ENCODE measurements at regions not wholly inside any gene's neighbourhood (a gene's known extent, or its start where the extent isn't known, plus 50 kb on each side); places are given as distances from the start of the nearest gene placed in this dataset.

DNA sequence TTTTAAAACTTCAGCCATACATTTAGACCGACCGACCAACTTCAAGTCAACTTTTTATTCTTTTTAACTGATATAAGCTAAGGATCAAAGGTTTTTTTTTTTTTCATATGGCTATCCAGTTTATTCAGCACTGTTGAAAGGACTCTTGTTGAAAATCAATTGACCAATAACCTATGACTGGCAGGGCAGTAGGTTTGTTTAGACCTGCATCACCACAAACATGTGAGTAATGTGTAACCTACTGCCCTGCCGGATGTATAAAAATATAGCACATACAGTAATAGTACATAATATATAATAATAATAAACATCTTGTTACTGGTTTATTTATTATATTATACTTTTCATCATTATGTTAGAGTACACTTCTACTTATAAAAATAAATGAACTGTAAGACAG is 434.6 kb upstream of the SEMA3A start:
- no peaks in the 10 kb centered on the region; the same call in 1 of the 2 replicates for H3K9me3 ChIP-seq
- no peak overlapping the region for H2AFZ ChIP-seq (ENCODE audit: low read depth)
- 96% methylated on average over 3 of the region's 3 CpGs for WGBS (ENCODE audit: low lambda C conversion rate)
- no peaks in the 10 kb centered on the region for H3F3A ChIP-seq (replicated peaks; ENCODE audit: insufficient read depth)
- H3K27me3 ChIP-seq (ENCODE audit: insufficient read depth), result no peaks in the 10 kb centered on the region
- no peak overlapping the region for H3K9ac ChIP-seq
- H3K4me3 ChIP-seq (ENCODE audit: low read depth in 2 of 2, low read length in 1 of 2), result no peak overlapping the region
- peaks cover 0 to 4% of the 10 kb centered on the region in 2 experiments for H3K36me3 ChIP-seq (replicated peaks in 1 of 2; ENCODE audit: control insufficient read depth in 1 of 2, insufficient read depth in 2 of 2, low read length in 1 of 2)
- H3K9me2 ChIP-seq, result peaks cover 3% of the 10 kb centered on the region; the same call in 1 of the 2 replicates
- TF ChIP-seq FOXJ3 (CRISPR knock-in tag; IDR thresholded peaks at IDR 0.05), result no peak
- no peak for TF ChIP-seq POLR2AphosphoS5 (IDR thresholded peaks at IDR 0.05; ENCODE audit: low read depth, low read length)
- TF ChIP-seq GATA2 (CRISPR knock-in tag; IDR thresholded peaks at IDR 0.05), result no peak
- TF ChIP-seq, protein P1, sequence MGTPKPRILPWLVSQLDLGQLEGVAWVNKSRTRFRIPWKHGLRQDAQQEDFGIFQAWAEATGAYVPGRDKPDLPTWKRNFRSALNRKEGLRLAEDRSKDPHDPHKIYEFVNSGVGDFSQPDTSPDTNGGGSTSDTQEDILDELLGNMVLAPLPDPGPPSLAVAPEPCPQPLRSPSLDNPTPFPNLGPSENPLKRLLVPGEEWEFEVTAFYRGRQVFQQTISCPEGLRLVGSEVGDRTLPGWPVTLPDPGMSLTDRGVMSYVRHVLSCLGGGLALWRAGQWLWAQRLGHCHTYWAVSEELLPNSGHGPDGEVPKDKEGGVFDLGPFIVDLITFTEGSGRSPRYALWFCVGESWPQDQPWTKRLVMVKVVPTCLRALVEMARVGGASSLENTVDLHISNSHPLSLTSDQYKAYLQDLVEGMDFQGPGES (IDR thresholded peaks at IDR 0.05; ENCODE audit: low read depth, low read length), result no peak
- no peak for TF ChIP-seq GABPA (IDR thresholded peaks at IDR 0.05; ENCODE audit: low read depth)
- TF ChIP-seq EZH2phosphoT487 (IDR thresholded peaks at IDR 0.05; ENCODE audit: borderline replicate concordance, low read depth), result no peak
- TF ChIP-seq SMC3 (IDR thresholded peaks at IDR 0.05; ENCODE audit: low read depth, low read length), result no peak
- TF ChIP-seq RCOR1 (IDR thresholded peaks at IDR 0.05; ENCODE audit: low read length), result no peak
- no peak for TF ChIP-seq PBX3 (IDR thresholded peaks at IDR 0.05)
- no peak for TF ChIP-seq ELF1 (IDR thresholded peaks at IDR 0.05)
- no peak for TF ChIP-seq SIN3A (IDR thresholded peaks at IDR 0.05; ENCODE audit: borderline replicate concordance, low read depth, low read length)
- no peak for TF ChIP-seq MEF2A (IDR thresholded peaks at IDR 0.05; ENCODE audit: borderline replicate concordance, low read depth)
- no peaks in the 10 kb centered on the region for H4K20me1 ChIP-seq (ENCODE audit: insufficient read depth)
- H3K27ac ChIP-seq (ENCODE audit: low read depth in 2 of 2, low read length in 1 of 2), result no peak overlapping the region
- H3K4me1 ChIP-seq (ENCODE audit: control insufficient read depth in 1 of 2, insufficient read depth in 2 of 2, low read depth in 1 of 2, low read length in 1 of 2), result peaks cover 0 to under 1% of the 10 kb centered on the region in 2 experiments; a peak in 2 of 4 replicates
- ChIA-PET POLR2A (no interaction called here), CTCF (no interaction called here)
- no peaks in the 10 kb centered on the region for H3K79me2 ChIP-seq (ENCODE audit: insufficient read depth)
- DNase-seq, result no peak
- no peak overlapping the region for H3K4me2 ChIP-seq

DNA sequence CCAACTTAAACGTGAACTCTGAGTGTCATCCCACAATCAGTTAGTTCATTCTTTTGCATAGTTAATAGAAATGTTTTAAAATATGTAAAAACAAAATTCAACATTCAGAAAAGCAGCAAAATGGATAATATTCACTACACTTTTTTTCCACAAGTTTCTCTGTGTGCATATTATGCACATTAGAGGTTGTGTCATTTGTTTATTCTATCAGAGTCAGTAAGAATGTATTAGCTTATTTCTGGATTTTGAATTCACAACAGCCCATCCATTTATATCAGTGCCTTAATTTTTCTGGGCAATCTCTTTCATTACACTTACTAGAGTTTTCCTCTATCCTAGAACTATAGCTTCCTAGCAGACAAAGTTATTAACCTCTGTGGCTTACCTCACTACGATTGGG is 432.7 kb upstream of the SEMA3A start:
- H4K20me1 ChIP-seq (ENCODE audit: insufficient read depth), result no peaks in the 10 kb centered on the region
- peaks cover 3% of the 10 kb centered on the region; the same call in 1 of the 2 replicates for H3K9me2 ChIP-seq
- CTCF ChIA-PET, result interaction anchor here (0.5 kb wide), 1 partner anchor 15 kb away, joined by 3 read pairs; no protein-coding TSS in a partner anchor
- H3K9ac ChIP-seq, result no peak overlapping the region
- no peak for DNase-seq
- no peak overlapping the region for H3K4me2 ChIP-seq
- peaks cover 0 to 4% of the 10 kb centered on the region in 2 experiments for H3K36me3 ChIP-seq (replicated peaks in 1 of 2; ENCODE audit: control insufficient read depth in 1 of 2, insufficient read depth in 2 of 2, low read length in 1 of 2)
- no peaks in the 10 kb centered on the region for H3F3A ChIP-seq (replicated peaks; ENCODE audit: insufficient read depth)
- no peak overlapping the region for H3K27ac ChIP-seq (ENCODE audit: low read depth in 2 of 2, low read length in 1 of 2)
- H3K9me3 ChIP-seq, result no peaks in the 10 kb centered on the region
- no peaks in the 10 kb centered on the region for H3K79me2 ChIP-seq (ENCODE audit: insufficient read depth)
- H3K4me3 ChIP-seq (ENCODE audit: low read depth in 2 of 2, low read length in 1 of 2), result no peak overlapping the region
- POLR2A ChIA-PET, result no interaction called here
- WGBS (ENCODE audit: low lambda C conversion rate), result 41% methylated on average over 2 of the region's 2 CpGs
- peaks cover 0 to 4% of the 10 kb centered on the region in 2 experiments; a peak in 2 of 4 replicates for H3K4me1 ChIP-seq (ENCODE audit: control insufficient read depth in 1 of 2, insufficient read depth in 2 of 2, low read depth in 1 of 2, low read length in 1 of 2)
- H2AFZ ChIP-seq (ENCODE audit: low read depth), result peak overlapping the region; percentile 29
- H3K27me3 ChIP-seq (ENCODE audit: insufficient read depth), result no peaks in the 10 kb centered on the region
- no peak for TF ChIP-seq FOSL2 (IDR thresholded peaks at IDR 0.05; ENCODE audit: borderline replicate concordance, low read depth)
- TF ChIP-seq FOXJ3 (CRISPR knock-in tag; IDR thresholded peaks at IDR 0.05), result no peak
- no peak for TF ChIP-seq NFIC (IDR thresholded peaks at IDR 0.05; ENCODE audit: borderline replicate concordance)
- TF ChIP-seq REST (IDR thresholded peaks at IDR 0.05; ENCODE audit: low read depth, low read length), result no peak
- TF ChIP-seq NRF1 (IDR thresholded peaks at IDR 0.05; ENCODE audit: low read depth, low read length), result no peak
- TF ChIP-seq GABPA (IDR thresholded peaks at IDR 0.05; ENCODE audit: low read depth), result no peak
- TF ChIP-seq USF2 (IDR thresholded peaks at IDR 0.05; ENCODE audit: borderline replicate concordance, low read depth, low read length), result no peak
- no peak for TF ChIP-seq CHD2 (IDR thresholded peaks at IDR 0.05; ENCODE audit: low read length, partially characterized antibody)
- TF ChIP-seq TAF1 (IDR thresholded peaks at IDR 0.05; ENCODE audit: borderline replicate concordance, low read depth, low read length), result no peak
- no peak for TF ChIP-seq MEF2A (IDR thresholded peaks at IDR 0.05; ENCODE audit: borderline replicate concordance, low read depth)
- TF ChIP-seq POLR2AphosphoS5 (IDR thresholded peaks at IDR 0.05; ENCODE audit: low read depth, low read length), result no peak
- no peak for TF ChIP-seq SIN3A (IDR thresholded peaks at IDR 0.05; ENCODE audit: borderline replicate concordance, low read depth, low read length)
- TF ChIP-seq RXRA (IDR thresholded peaks at IDR 0.05; ENCODE audit: borderline replicate concordance, low read depth), result no peak
